MM.1S (cell line): ENCODE measurements at regions not wholly inside any gene's neighbourhood (a gene's known extent, or its start where the extent isn't known, plus 50 kb on each side); places are given as distances from the start of the nearest gene placed in this dataset.

Source experiments
- DNase-seq: peaks from one replicate; pipeline ENCODE4 v3.0.0-alpha.2; 2015
- H2AFZ ChIP-seq: fragments of 300-600 bp; sonication (generic); 2 replicates; pipeline ENCODE4 v1.6.0; 2016; ENCODE audit warnings: antibody characterized with exemption, low read length
- H3F3A ChIP-seq: fragments of 300-600 bp; sonication (generic); 2 replicates; pipeline ENCODE4 v1.6.1; 2016; ENCODE audit warnings: mild to moderate bottlenecking, antibody characterized with exemption, low read length, moderate library complexity, mixed read lengths; ENCODE audit not compliant: insufficient read depth
- H3K27ac ChIP-seq: fragments of 300-600 bp; sonication (generic); 2 replicates; pipeline ENCODE4 v1.5.1; 2016; ENCODE audit warnings: mild to moderate bottlenecking, low read length
- H3K27me3 ChIP-seq: fragments of 300-600 bp; sonication (generic); replicated peaks from 2 replicates; pipeline ENCODE4 v1.6.0; 2016; ENCODE audit warnings: low read length; ENCODE audit not compliant: insufficient read depth
- H3K36me3 ChIP-seq: fragments of 300-600 bp; sonication (generic); replicated peaks from 2 replicates; pipeline ENCODE4 v1.6.1; 2016; ENCODE audit warnings: mild to moderate bottlenecking, low read length, mixed read lengths; ENCODE audit not compliant: insufficient read depth
- H3K4me1 ChIP-seq: fragments of 300-600 bp; sonication (generic); 2 replicates; pipeline ENCODE4 v1.6.1; 2016; ENCODE audit warnings: low read length, mixed read lengths
- H3K4me2 ChIP-seq: fragments of 300-600 bp; sonication (generic); 2 replicates; pipeline ENCODE4 v1.6.0; 2016; ENCODE audit warnings: low read depth, low read length
- H3K4me3 ChIP-seq: fragments of 300-600 bp; sonication (generic); 2 replicates; pipeline ENCODE4 v1.5.1; 2016; ENCODE audit warnings: low read length, mixed read lengths
- H3K79me2 ChIP-seq: fragments of 300-600 bp; sonication (generic); 2 replicates; pipeline ENCODE4 v1.6.1; 2016; ENCODE audit warnings: mixed run types, low read length, mixed read lengths
- H3K9ac ChIP-seq: fragments of 300-600 bp; sonication (generic); 2 replicates; pipeline ENCODE4 v1.6.1; 2016; ENCODE audit warnings: low read length, mixed read lengths
- H3K9me2 ChIP-seq: fragments of 300-600 bp; sonication (generic); replicated peaks from 2 replicates; pipeline ENCODE4 v1.6.1; 2016; ENCODE audit warnings: mild to moderate bottlenecking, low read length, mixed read lengths; ENCODE audit not compliant: insufficient read depth
- H3K9me3 ChIP-seq: fragments of 300-600 bp; sonication (generic); replicated peaks from 2 replicates; pipeline ENCODE4 v1.6.1; 2016; ENCODE audit warnings: mild to moderate bottlenecking, low read length, mixed read lengths; ENCODE audit not compliant: insufficient read depth
- H4K20me1 ChIP-seq: fragments of 300-600 bp; sonication (generic); 2 replicates; pipeline ENCODE4 v1.6.1; 2016; ENCODE audit warnings: mild to moderate bottlenecking, low read length, moderate library complexity, mixed read lengths; ENCODE audit not compliant: insufficient read depth
- EZH2 ChIP-seq: fragments of 300-600 bp; sonication (generic); optimal IDR thresholded peaks from 2 replicates; pipeline ENCODE3; 2017; ENCODE audit warnings: low read depth, mild to moderate bottlenecking, antibody characterized with exemption, low read length, mixed read lengths
- EZH2phosphoT487 ChIP-seq: fragments of 300-600 bp; sonication (generic); IDR thresholded peaks from 2 replicates; pipeline ENCODE4 v1.6.1; 2018; ENCODE audit warnings: antibody characterized with exemption, low read length
- TF ChIP-seq, protein P1 (sequence below): fragments of 300-600 bp; sonication (generic); IDR thresholded peaks from 2 replicates; pipeline ENCODE4 v1.5.1; 2016; ENCODE audit warnings: antibody characterized with exemption, low read length, mixed read lengths

DNA sequence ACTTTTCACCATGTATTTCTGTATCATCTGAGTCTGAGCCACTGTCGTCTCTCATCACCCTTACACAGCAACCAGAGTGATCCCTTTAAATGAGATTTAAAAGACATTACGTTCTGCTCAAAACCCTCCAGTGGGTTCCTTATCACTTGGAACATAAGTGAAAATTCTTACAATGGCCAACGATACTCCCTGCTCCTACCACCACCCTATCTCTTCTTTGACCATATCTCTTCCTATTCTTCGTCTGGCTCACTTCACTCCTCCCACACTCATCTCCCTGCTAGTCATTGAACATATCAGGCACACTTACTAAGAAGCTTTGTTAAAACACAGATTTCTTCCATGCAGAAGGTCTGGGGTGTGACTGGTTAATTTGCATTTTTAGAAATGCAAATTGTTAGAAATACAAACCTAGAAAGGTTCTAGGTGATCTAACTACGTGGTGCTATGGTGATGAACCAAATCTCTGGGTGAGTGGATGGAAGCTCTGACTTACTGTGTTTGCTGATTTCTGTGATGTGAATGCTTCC, 166.6 kb upstream of the CD180 start:
- H3K4me3 ChIP-seq, result no peak overlapping the region
- no peak for DNase-seq
- H3K4me2 ChIP-seq, result no peak overlapping the region
- H3K9me3 ChIP-seq, result no peaks in the 10 kb centered on the region
- no peaks in the 10 kb centered on the region for H3K27me3 ChIP-seq
- no peaks in the 10 kb centered on the region for H3K9me2 ChIP-seq
- H3K36me3 ChIP-seq, result no peaks in the 10 kb centered on the region
- no peaks in the 10 kb centered on the region for H4K20me1 ChIP-seq
- H3K79me2 ChIP-seq, result no peaks in the 10 kb centered on the region
- TF ChIP-seq EZH2 (no peak), EZH2phosphoT487 (no peak)
- TF ChIP-seq, protein P1, sequence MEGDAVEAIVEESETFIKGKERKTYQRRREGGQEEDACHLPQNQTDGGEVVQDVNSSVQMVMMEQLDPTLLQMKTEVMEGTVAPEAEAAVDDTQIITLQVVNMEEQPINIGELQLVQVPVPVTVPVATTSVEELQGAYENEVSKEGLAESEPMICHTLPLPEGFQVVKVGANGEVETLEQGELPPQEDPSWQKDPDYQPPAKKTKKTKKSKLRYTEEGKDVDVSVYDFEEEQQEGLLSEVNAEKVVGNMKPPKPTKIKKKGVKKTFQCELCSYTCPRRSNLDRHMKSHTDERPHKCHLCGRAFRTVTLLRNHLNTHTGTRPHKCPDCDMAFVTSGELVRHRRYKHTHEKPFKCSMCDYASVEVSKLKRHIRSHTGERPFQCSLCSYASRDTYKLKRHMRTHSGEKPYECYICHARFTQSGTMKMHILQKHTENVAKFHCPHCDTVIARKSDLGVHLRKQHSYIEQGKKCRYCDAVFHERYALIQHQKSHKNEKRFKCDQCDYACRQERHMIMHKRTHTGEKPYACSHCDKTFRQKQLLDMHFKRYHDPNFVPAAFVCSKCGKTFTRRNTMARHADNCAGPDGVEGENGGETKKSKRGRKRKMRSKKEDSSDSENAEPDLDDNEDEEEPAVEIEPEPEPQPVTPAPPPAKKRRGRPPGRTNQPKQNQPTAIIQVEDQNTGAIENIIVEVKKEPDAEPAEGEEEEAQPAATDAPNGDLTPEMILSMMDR, result no peak
- H2AFZ ChIP-seq, result no peak overlapping the region
- H3K9ac ChIP-seq, result no peak overlapping the region
- no peak overlapping the region for H3K27ac ChIP-seq
- no peaks in the 10 kb centered on the region for H3K4me1 ChIP-seq
- no peaks in the 10 kb centered on the region for H3F3A ChIP-seq

GRCh38 chr5:67361932-67362729, 165.5 kb upstream of the CD180 start:
- H3K36me3 ChIP-seq, result no peaks in the 10 kb centered on the region

GRCh38 chr5:67360047-67360446, 163.4 kb upstream of the CD180 start:
- DNase-seq, result no peak

More at GRCh38 chr5:67361932-67362729, 165.5 kb upstream of the CD180 start:
- Histone ChIP-seq H2AFZ (no peak overlapping the region), H3F3A (no peaks in the 10 kb centered on the region), H3K27me3 (no peaks in the 10 kb centered on the region), H3K27ac (no peak overlapping the region), H3K4me1 (no peaks in the 10 kb centered on the region), H3K9ac (no peak overlapping the region), H3K9me3 (no peaks in the 10 kb centered on the region), H3K4me2 (no peak overlapping the region), H3K9me2 (no peaks in the 10 kb centered on the region), H3K4me3 (no peak overlapping the region), H4K20me1 (no peaks in the 10 kb centered on the region), H3K79me2 (no peaks in the 10 kb centered on the region)
- no peak for DNase-seq
- TF ChIP-seq, protein P1, result no peak
- TF ChIP-seq EZH2phosphoT487 (no peak), EZH2 (no peak)

DNA sequence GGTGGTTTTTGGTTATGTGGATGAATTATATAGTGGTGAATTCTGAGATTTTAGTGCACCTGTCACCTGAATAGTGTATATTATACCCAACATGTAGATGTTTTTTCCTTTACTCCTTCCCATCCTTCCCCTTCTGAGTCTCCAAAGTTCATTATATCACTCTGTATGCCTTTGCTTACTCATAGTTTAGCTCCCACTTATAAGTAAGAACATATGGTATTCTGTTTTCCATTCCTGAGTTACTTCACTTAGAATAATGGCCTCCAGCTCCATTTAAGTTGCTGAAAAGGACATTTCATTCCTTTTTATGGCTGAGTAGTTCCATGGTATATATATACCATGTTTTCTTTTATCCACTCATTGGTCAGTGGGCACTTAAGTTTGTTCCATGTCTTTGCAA, 161.6 kb upstream of the CD180 start:
- Histone ChIP-seq H3K4me2 (no peak overlapping the region), H3K27ac (no peak overlapping the region), H3K4me3 (no peak overlapping the region), H3F3A (no peaks in the 10 kb centered on the region), H4K20me1 (no peaks in the 10 kb centered on the region), H3K4me1 (no peaks in the 10 kb centered on the region), H3K27me3 (no peaks in the 10 kb centered on the region), H3K9me2 (no peaks in the 10 kb centered on the region), H3K9ac (no peak overlapping the region), H2AFZ (no peak overlapping the region), H3K36me3 (no peaks in the 10 kb centered on the region), H3K79me2 (no peaks in the 10 kb centered on the region), H3K9me3 (no peaks in the 10 kb centered on the region)
- no peak for DNase-seq
- TF ChIP-seq EZH2 (no peak), EZH2phosphoT487 (no peak)
- TF ChIP-seq, protein P1, result no peak

More at GRCh38 chr5:67360047-67360446, 163.4 kb upstream of the CD180 start:
- H4K20me1 ChIP-seq, result no peaks in the 10 kb centered on the region
- no peak overlapping the region for H3K9ac ChIP-seq
- no peak for TF ChIP-seq EZH2phosphoT487
- H3F3A ChIP-seq, result no peaks in the 10 kb centered on the region
- H3K79me2 ChIP-seq, result no peaks in the 10 kb centered on the region
- H3K36me3 ChIP-seq, result no peaks in the 10 kb centered on the region
- H3K4me1 ChIP-seq, result no peaks in the 10 kb centered on the region
- H3K4me3 ChIP-seq, result no peak overlapping the region
- H3K27me3 ChIP-seq, result no peaks in the 10 kb centered on the region
- peak overlapping the region; percentile 5; the same call in 1 of the 2 replicates for H3K4me2 ChIP-seq
- H3K27ac ChIP-seq, result no peak overlapping the region
- no peaks in the 10 kb centered on the region for H3K9me2 ChIP-seq
- no peak overlapping the region for H2AFZ ChIP-seq
- H3K9me3 ChIP-seq, result no peaks in the 10 kb centered on the region
